HG03108 (cell line): ENCODE measurements at regions not wholly inside any gene's neighbourhood (a gene's known extent, or its start where the extent isn't known, plus 50 kb on each side); places are given as distances from the start of the nearest gene placed in this dataset.

Source experiments
- ATAC-seq: cut with Tn5 transposase; IDR thresholded peaks from one replicate; pipeline ENCODE4 v1.9.1; 2021; ENCODE audit warnings: moderate library complexity; ENCODE audit not compliant: unreplicated experiment

GRCh38 chr9:19600538-19600937, 188.3 kb downstream of the SLC24A2 start:
- ATAC-seq, result no peak

DNA sequence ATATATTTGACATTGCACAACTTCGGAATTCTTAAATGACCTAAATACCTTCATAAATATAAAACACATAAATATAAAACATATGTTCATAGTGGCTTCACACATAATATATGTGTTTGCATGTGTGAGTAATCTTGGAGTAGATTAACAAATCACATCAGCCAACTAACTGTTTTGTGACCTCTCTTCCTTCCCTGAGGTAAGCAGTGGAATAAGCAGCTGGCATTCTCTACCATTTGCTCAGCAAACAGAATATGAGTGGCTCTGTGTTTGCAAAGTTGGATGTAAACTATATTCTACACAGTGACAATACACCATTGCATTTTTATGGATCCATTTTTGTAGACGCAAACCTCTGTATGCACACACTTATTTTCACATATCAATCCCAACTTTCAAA, 189.9 kb downstream of the ACER2 start:
- ATAC-seq, result no peak

DNA sequence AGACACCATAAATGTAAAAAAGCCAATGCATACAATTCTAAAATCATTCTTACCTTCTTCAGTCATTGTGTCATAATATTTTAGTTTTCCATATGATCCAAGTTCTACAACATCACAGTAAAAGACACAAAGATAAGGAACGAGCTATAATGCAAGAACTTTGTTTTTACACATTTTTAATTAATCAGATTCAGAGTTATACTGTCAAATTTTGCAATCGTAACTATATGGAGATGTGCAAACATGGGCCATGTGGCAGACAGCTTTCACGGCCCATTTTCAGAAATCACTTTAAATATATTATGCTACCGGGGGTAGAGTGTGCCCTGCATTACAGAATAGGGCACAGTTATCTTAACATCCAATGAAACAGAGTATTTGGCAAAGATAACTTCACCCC, 188.4 kb downstream of the ACER2 start:
- no peak for ATAC-seq

GRCh38 chr9:19595003-19595402, 186.2 kb downstream of the ACER2 start:
- ATAC-seq, result no peak

GRCh38 chr9:19587678-19588077, 178.9 kb downstream of the ACER2 start:
- ATAC-seq, result no peak

- no peak for ATAC-seq
Observed at GRCh38 chr9:19583890-19584289, 175.1 kb downstream of the ACER2 start.

GRCh38 chr9:19577411-19577810, 168.6 kb downstream of the ACER2 start:
- ATAC-seq, result no peak

GRCh38 chr9:19568946-19569345, 160.1 kb downstream of the ACER2 start:
- ATAC-seq, result no peak

DNA sequence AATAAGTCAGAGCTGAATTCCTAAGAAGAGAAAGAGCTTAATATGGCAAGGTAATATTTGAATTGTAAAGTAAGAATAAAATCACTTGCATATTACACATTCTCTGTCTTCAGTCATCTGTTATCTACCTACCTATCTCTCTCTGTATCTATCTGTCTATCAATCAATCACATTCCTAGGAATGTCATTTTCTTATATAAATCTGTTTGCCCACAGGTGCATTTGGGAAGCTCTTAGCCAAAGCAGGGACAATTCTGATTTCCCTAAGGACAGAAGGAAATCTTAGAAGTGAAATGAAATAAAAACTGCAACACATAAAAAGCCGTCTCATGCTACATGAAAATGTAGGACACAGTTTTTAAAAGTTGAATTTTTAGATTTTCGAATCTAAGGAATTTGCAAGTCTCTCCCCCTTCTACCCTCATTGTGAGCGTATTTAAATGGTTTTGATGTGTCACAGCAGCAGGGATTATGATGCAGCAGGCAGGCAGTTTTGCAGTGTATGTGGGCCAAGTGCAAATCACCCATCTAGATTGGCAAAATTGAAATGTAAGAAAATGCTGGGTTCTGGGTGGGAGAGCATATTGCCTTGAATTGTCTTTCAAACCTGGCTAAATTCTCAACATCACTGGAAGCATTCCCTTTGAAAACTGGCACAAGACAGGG, 155.7 kb downstream of the ACER2 start:
- ATAC-seq, result no peak

DNA sequence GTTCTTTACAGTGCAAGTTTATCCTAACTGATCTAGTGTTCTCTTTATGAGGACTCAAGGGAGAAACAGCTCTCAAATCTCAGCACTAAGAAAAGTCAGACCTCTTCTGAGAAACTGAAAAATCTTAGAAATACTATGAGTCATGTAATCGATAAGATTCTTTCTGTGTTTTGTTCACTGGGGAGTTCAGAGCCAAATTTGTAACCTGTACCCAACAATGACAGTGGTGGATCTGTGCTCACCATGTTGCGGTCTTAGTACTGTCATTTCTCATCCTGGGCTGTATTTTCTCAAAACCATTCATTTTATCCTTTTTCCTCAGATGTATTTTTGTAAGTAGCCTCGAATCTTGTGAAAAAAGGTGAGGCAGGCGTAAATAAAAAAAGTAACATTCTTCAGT, 146.4 kb downstream of the ACER2 start:
- ATAC-seq, result no peak

GRCh38 chr9:19554529-19554928, 145.7 kb downstream of the ACER2 start:
- no peak for ATAC-seq

DNA sequence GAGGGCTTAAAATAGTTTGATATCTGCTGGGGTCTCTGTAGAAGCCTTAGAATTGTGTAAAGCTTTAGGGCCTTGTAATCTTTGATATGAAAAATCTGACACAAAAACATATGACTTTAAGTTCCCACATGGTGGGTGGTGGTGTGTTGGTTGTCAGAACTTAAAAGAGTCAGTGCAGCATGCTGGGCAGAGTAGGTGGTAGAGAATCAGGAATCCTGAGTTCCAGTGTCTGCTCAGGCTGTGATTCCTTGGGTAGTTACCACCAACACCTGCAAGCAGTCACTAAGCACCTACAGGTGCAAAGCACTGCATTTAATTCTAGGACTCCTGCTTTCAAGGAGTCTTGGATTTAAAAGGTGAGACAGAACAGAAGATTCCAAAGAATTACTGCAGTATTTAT, 144.6 kb downstream of the ACER2 start:
- no peak for ATAC-seq

DNA sequence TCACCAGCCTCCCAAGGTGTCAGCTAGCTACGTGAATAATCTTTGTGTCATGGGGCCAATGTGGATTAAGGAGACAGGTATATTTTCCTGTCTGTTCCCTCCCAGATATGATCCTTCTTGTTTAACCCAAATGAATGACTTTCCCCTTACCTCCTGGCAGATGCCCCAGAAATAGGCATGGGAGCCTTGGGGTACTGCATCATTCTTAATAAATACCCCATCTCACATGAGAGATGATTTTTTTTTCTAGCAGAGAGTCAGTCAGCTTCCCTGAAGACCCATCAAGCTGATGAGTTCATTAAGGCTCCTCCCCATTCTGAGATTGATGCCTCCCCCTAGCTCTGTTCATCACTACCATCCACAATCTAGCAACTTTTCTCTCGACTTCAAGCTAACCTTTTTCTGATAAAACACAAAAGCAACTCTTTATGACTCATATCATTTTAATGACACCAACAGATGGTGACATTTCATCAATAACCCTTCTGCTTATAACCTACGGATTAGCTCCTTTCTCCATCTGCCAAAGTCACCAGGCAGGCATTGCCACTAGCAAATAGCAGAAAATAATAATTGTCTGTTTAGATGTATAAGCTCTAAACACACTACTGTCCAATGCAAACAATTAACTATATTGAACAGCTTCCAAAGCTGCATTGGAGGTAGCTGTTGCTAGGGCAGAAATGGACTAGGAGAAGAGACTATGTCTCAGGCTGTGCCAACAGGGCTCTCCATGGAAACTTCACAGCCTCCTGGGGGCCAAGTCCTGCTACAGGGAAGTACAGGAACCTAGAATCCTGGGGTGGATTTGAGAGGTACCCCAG, 143.7 kb downstream of the ACER2 start:
- no peak for ATAC-seq

DNA sequence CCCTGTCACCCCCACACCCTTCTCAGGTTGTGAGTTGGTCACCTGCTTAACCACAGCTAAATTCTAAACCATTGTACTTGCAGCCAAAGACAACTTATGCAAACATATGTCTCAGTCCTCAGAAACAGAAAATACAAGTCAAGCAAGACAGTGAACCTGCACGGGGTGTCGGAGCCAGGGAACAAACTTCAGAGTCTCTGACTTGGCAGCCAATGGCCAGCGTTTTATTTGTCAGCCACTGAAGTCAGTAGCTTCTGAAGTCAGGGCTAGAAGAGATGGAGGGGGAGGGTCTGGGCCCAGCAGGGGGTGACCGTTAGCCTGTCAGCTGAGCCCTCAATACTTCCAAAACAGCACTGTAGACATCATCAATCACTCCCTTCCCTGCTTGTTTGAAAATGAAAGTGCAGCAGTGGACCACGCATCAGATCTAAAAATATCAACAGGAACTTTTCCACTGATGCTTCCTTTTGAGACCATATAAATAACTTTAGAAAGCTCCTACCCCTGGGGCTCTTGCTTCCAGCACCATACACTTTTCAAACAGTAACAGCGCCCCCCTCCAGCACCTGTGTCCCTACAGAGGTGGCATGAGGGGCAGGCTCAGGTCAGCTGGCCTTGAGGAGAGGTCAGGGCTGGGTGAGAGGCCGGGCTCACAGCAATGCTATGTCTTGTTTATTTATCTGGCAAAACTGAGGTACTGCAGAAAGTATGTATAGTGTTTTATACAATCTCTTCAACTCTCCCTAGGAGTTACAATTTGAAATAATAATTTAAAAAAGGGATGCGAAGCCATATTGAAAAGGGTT, 142.5 kb downstream of the ACER2 start:
- ATAC-seq, result peak; percentile 57

DNA sequence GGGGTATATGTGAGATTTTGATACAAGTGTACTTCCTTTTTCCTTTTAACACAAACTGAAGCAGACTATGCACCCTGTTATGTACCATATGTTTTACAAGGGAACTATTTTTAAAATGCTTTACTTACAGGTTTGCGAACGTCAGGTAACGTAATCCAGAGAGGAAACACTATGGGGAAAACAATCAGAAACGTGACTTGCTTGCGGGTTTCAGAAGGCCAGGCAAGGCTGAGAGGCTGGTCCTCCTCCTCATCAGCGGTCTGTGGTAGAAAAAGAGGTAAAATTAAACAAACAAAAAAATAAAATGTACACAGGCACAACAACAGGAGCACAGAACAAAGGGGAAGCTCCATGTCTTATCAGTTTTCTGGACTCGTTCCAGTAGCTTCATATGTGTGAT, 141.2 kb downstream of the ACER2 start:
- no peak for ATAC-seq

- no peak for ATAC-seq
Observed at GRCh38 chr9:19533373-19533772, 124.6 kb downstream of the ACER2 start.

- ATAC-seq, result no peak
Observed at GRCh38 chr9:19527663-19528062, 118.9 kb downstream of the ACER2 start.

- no peak for ATAC-seq
Observed at GRCh38 chr9:19522558-19522957, 113.7 kb downstream of the ACER2 start.

DNA sequence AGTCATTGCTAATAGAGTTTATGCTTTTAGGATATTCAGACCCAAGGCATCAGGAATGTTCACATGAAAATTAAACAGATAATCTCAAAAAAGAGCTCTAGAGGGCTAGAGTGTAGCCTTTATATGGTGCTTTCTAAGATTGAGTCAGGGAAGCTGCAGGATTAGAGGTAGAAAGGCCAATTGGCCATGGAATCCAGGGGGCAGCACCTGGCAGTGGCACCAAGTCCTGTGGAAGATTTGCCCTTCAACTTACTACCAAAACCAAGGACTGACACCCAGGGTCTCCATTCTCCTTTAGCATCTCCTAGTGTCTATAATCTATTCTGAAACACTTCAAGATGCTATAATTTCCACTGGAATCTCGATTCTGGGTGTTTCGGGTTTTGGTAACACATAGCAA, 112.4 kb downstream of the ACER2 start:
- no peak for ATAC-seq

DNA sequence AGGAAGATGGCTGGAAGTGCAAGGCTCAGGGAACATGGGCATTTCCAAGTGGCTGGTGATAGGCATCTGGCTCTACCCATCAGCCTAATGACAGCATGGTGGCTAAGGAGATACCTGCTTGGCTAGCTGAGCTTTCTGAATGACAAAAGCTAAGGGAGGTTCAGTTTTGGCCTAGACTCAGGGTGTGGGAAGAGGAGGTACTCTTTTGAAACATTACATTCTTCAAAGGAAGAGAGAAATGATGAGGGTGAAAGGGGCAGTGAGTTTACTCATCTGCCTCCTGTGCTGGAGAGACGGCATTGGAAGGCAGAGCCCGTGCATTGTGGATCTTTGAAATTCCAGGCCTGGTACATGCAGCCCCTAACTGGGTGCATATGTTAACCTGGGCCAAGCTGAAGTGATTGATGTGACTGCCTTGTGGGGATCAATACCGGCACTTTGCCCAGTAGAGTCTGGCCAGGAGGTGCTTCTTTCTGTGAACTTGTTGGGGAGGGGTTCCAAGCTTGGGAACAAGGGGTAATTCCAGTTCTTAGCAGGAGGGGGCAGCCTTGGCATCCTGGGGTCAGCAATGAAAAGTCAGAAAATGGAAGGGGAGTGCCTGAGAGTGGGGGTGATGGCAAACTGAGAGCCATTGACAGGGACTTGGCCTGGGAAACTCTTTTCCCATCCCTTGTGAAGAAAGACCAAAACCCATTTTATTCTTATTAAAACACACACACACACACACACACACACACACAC, 108.6 kb downstream of the ACER2 start:
- ATAC-seq, result no peak

DNA sequence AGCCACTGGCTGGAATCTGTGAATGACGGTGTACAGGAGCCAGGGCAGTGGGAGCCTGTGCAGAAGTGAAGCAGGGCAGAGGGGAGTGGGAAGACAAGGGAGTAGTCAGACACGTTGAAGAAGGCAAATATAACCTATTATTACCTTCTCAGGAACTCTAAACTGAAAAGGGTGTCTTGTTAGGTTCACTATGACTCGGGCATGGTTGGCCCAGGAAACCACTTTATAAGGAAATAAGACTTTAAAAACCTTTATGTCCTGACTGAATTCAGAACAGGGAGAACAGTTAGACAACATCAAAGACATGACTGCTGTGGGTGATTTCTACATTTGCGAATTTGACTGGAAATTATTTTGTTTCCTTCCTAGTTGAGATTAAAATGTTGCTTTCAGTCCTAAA, 107.5 kb downstream of the ACER2 start:
- ATAC-seq, result no peak
